ENCODE measurements at regions not wholly inside any gene's neighbourhood (a gene's known extent, or its start where the extent isn't known, plus 50 kb on each side); places are given as distances from the start of the nearest gene placed in this dataset.
"Not testable (repeated sequence)": the region's sequence is repeated elsewhere in the genome, so short reads cannot be mapped to it uniquely, and the experiment has no call there.

DNA sequence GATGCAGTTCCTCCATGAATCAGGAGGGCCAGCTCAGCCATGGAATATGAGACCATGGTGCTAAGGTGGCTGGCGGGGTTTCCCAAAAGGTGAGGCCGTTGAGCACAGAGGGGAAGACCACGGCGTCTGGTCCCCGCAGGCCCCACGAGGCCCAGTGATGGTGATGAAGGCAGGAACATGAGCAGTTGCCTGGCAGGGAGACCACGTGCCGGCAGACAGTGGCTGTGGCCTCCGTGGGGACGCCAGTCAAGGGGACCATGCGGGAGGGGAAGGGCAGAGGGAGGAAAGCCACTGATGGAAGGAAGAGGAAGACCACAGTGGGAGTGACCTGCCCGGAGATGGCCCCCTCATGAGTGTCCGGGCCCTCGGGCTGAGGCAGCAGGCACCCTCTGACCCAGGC is 220.9 kb upstream of the SGCG start:
- TF ChIP-seq, protein P1, sequence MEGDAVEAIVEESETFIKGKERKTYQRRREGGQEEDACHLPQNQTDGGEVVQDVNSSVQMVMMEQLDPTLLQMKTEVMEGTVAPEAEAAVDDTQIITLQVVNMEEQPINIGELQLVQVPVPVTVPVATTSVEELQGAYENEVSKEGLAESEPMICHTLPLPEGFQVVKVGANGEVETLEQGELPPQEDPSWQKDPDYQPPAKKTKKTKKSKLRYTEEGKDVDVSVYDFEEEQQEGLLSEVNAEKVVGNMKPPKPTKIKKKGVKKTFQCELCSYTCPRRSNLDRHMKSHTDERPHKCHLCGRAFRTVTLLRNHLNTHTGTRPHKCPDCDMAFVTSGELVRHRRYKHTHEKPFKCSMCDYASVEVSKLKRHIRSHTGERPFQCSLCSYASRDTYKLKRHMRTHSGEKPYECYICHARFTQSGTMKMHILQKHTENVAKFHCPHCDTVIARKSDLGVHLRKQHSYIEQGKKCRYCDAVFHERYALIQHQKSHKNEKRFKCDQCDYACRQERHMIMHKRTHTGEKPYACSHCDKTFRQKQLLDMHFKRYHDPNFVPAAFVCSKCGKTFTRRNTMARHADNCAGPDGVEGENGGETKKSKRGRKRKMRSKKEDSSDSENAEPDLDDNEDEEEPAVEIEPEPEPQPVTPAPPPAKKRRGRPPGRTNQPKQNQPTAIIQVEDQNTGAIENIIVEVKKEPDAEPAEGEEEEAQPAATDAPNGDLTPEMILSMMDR (IDR thresholded peaks at IDR 0.05), result not testable (repeated sequence)
- not testable (repeated sequence) for TF ChIP-seq ZFX (IDR thresholded peaks at IDR 0.05; ENCODE audit: borderline replicate concordance)

Data from 22Rv1 (cell line).